ENCODE measurements at regions not wholly inside any gene's neighbourhood (a gene's known extent, or its start where the extent isn't known, plus 50 kb on each side); places are given as distances from the start of the nearest gene placed in this dataset.

- DNase-seq, result no peak
These were observed 54.7 kb downstream of the GLUD2 start for GRCh38 chrX:121102101-121102500.

GRCh38 chrX:121103381-121103780, 56.0 kb downstream of the GLUD2 start:
- no peak for DNase-seq

- DNase-seq, result no peak
These were observed 59.2 kb downstream of the GLUD2 start for GRCh38 chrX:121106484-121107235.

GRCh38 chrX:121109986-121110385, 62.6 kb downstream of the GLUD2 start:
- no peak for DNase-seq

GRCh38 chrX:121110536-121110935, 63.1 kb downstream of the GLUD2 start:
- no peak for DNase-seq

- DNase-seq, result no peak
These were observed 67.3 kb downstream of the GLUD2 start for GRCh38 chrX:121114691-121115090.

- no peak for DNase-seq
These were observed 73.5 kb downstream of the GLUD2 start for GRCh38 chrX:121120690-121121605.

- no peak for DNase-seq
These were observed 74.9 kb downstream of the GLUD2 start for GRCh38 chrX:121122332-121122731.

GRCh38 chrX:121128925-121129877, 81.8 kb downstream of the GLUD2 start:
- DNase-seq, result no peak

- DNase-seq, result no peak
These were observed 85.3 kb downstream of the GLUD2 start for GRCh38 chrX:121132675-121133074.

GRCh38 chrX:121135488-121136207, 88.2 kb downstream of the GLUD2 start:
- DNase-seq, result no peak

- DNase-seq, result no peak
These were observed 98.7 kb downstream of the GLUD2 start for GRCh38 chrX:121146059-121146628.

- DNase-seq, result no peak
These were observed 102.8 kb downstream of the GLUD2 start for GRCh38 chrX:121150217-121150616.

- no peak for DNase-seq
These were observed 103.9 kb downstream of the GLUD2 start for GRCh38 chrX:121151293-121151692.

- no peak for DNase-seq
These were observed 107.5 kb downstream of the GLUD2 start for GRCh38 chrX:121154858-121155404.

- DNase-seq, result no peak
These were observed 113.6 kb downstream of the GLUD2 start for GRCh38 chrX:121160987-121161386.

GRCh38 chrX:121161501-121161933, 114.1 kb downstream of the GLUD2 start:
- DNase-seq, result no peak

GRCh38 chrX:121163443-121163842, 116.0 kb downstream of the GLUD2 start:
- DNase-seq, result no peak

GRCh38 chrX:121165930-121166359, 118.5 kb downstream of the GLUD2 start:
- DNase-seq, result no peak

GRCh38 chrX:121169099-121170035, 122.0 kb downstream of the GLUD2 start:
- DNase-seq, result no peak

Data from NCI-H226 (cell line).